ENCODE measurements at regions not wholly inside any gene's neighbourhood (a gene's known extent, or its start where the extent isn't known, plus 50 kb on each side); places are given as distances from the start of the nearest gene placed in this dataset.

DNA sequence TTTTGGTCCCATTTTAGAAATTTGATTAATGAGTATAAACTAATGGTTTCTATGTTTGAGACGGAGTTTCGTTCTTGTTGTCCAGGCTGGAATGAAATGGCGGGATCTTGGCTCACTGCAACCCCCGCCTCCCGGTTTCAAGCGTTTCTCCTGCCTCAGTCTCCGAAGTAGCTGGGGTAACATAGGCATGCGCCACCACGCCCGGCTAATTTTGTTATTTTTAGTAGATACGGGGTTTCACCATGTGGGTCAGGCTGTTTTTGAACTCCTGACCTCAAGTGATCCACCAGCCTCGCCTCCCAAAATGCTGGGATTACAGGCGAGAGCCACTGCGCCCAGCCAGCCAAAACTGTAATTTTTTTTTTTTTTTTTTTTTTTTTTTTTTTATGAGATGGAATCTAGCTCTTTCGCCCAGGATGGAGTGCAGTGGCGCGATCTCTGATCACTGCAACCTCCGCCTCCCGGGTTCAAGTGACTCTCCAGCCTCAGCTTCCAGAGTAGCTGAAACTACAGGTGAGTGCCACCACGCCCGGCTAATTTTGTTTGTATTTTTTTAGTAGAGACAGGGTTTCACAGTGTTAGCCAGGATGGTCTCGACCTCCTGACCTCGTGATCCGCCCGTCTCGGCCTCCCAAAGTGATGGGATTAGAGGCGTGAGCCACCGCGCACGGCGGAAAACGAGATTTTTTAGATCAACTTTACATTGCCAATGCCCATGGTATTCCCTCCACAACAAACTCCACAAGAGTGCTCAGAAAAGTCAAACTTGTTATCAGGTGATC lies 127.8 kb downstream of the HFE start:
- no peaks in the 10 kb centered on the region for H3K9me3 ChIP-seq (ENCODE audit: insufficient read depth, low read depth, low read length)
- H3K4me3 ChIP-seq (ENCODE audit: low read length, poor library complexity, severe bottlenecking) = peak overlapping the region; percentile 84
- H3K9ac ChIP-seq (ENCODE audit: low read depth, low read length, poor library complexity, severe bottlenecking) = peak overlapping the region; percentile 95
- H2AFZ ChIP-seq (ENCODE audit: low read length) = no peak overlapping the region
- peaks cover 26% of the 10 kb centered on the region for H3F3A ChIP-seq (ENCODE audit: low read depth)
- H3K79me2 ChIP-seq (ENCODE audit: insufficient read depth, low read length) = no peaks in the 10 kb centered on the region
- H3K27me3 ChIP-seq (ENCODE audit: insufficient read depth, low read length, poor library complexity, severe bottlenecking) = no peaks in the 10 kb centered on the region
- H4K20me1 ChIP-seq (ENCODE audit: insufficient read depth, low read length, poor library complexity, severe bottlenecking) = no peaks in the 10 kb centered on the region
- H3K4me2 ChIP-seq (ENCODE audit: low read depth, low read length, poor library complexity, severe bottlenecking) = peak overlapping the region; percentile 91
- TF ChIP-seq CTCF (conservative IDR thresholded peaks at IDR 0.05; ENCODE audit: low read length) (no peak), EZH2phosphoT487 (IDR thresholded peaks at IDR 0.05; ENCODE audit: borderline replicate concordance) (no peak)
- H3K9me2 ChIP-seq (replicated peaks; ENCODE audit: low read depth, low read length) = no peaks in the 10 kb centered on the region
- H3K36me3 ChIP-seq (ENCODE audit: insufficient read depth, low read length) = no peaks in the 10 kb centered on the region
- H3K4me1 ChIP-seq (ENCODE audit: insufficient read depth, low read length, poor library complexity, severe bottlenecking) = peaks cover 42% of the 10 kb centered on the region

- peak overlapping the region; percentile 84 for H3K4me3 ChIP-seq (ENCODE audit: low read length, poor library complexity, severe bottlenecking)
- H3F3A ChIP-seq (ENCODE audit: low read depth) = peaks cover 26% of the 10 kb centered on the region
- H4K20me1 ChIP-seq (ENCODE audit: insufficient read depth, low read length, poor library complexity, severe bottlenecking) = no peaks in the 10 kb centered on the region
- peak overlapping the region; percentile 91 for H3K4me2 ChIP-seq (ENCODE audit: low read depth, low read length, poor library complexity, severe bottlenecking)
- peaks cover 49% of the 10 kb centered on the region for H3K4me1 ChIP-seq (ENCODE audit: insufficient read depth, low read length, poor library complexity, severe bottlenecking)
- no peaks in the 10 kb centered on the region for H3K9me3 ChIP-seq (ENCODE audit: insufficient read depth, low read depth, low read length)
- TF ChIP-seq CTCF (conservative IDR thresholded peaks at IDR 0.05; ENCODE audit: low read length) (no peak), EZH2phosphoT487 (IDR thresholded peaks at IDR 0.05; ENCODE audit: borderline replicate concordance) (no peak)
- peak overlapping the region; percentile 95 for H3K9ac ChIP-seq (ENCODE audit: low read depth, low read length, poor library complexity, severe bottlenecking)
- no peaks in the 10 kb centered on the region for H3K36me3 ChIP-seq (ENCODE audit: insufficient read depth, low read length)
- H3K9me2 ChIP-seq (replicated peaks; ENCODE audit: low read depth, low read length) = no peaks in the 10 kb centered on the region
- no peaks in the 10 kb centered on the region for H3K27me3 ChIP-seq (ENCODE audit: insufficient read depth, low read length, poor library complexity, severe bottlenecking)
- H2AFZ ChIP-seq (ENCODE audit: low read length) = no peak overlapping the region
- no peaks in the 10 kb centered on the region for H3K79me2 ChIP-seq (ENCODE audit: insufficient read depth, low read length)
Observed at GRCh38 chr6:26215585-26216358, 128.5 kb downstream of the HFE start.

- H2AFZ ChIP-seq (ENCODE audit: low read length) = no peak overlapping the region
- H4K20me1 ChIP-seq (ENCODE audit: insufficient read depth, low read length, poor library complexity, severe bottlenecking) = no peaks in the 10 kb centered on the region
- H3K4me3 ChIP-seq (ENCODE audit: low read length, poor library complexity, severe bottlenecking) = peak overlapping the region; percentile 89
- peaks cover 26% of the 10 kb centered on the region for H3F3A ChIP-seq (ENCODE audit: low read depth)
- peak overlapping the region; percentile 93 for H3K4me2 ChIP-seq (ENCODE audit: low read depth, low read length, poor library complexity, severe bottlenecking)
- no peaks in the 10 kb centered on the region for H3K9me2 ChIP-seq (replicated peaks; ENCODE audit: low read depth, low read length)
- TF ChIP-seq CTCF (conservative IDR thresholded peaks at IDR 0.05; ENCODE audit: low read length) (no peak), EZH2phosphoT487 (IDR thresholded peaks at IDR 0.05; ENCODE audit: borderline replicate concordance) (no peak)
- no peaks in the 10 kb centered on the region for H3K79me2 ChIP-seq (ENCODE audit: insufficient read depth, low read length)
- peak overlapping the region; percentile 97 for H3K9ac ChIP-seq (ENCODE audit: low read depth, low read length, poor library complexity, severe bottlenecking)
- peaks cover 49% of the 10 kb centered on the region for H3K4me1 ChIP-seq (ENCODE audit: insufficient read depth, low read length, poor library complexity, severe bottlenecking)
- no peaks in the 10 kb centered on the region for H3K27me3 ChIP-seq (ENCODE audit: insufficient read depth, low read length, poor library complexity, severe bottlenecking)
- no peaks in the 10 kb centered on the region for H3K9me3 ChIP-seq (ENCODE audit: insufficient read depth, low read depth, low read length)
- no peaks in the 10 kb centered on the region for H3K36me3 ChIP-seq (ENCODE audit: insufficient read depth, low read length)
Observed at GRCh38 chr6:26216359-26216885, 129.2 kb downstream of the HFE start.
